ENCODE measurements at regions not wholly inside any gene's neighbourhood (a gene's known extent, or its start where the extent isn't known, plus 50 kb on each side); places are given as distances from the start of the nearest gene placed in this dataset.

DNA sequence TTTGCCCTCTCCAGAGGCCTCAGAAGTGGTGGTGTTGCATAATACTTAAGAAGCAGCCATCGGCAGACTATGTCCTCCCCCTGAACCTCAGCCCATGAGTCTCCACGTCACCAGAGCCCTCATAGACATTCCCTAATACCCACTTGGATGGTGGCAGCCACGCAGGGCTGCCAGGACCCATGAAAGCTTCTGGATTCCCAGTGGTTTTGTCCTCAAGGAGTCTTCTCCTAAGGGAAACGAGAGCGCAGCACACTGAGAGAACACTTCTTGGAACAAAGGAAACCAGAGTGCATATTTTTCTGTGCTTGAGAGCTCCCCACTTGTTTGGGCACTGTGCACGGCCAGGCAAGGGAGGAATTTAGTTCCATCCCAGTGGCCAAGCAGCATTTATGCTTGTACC is 204.1 kb upstream of the DMD start:
- no peaks in the 10 kb centered on the region for H3K4me1 ChIP-seq (ENCODE audit: insufficient read depth, poor library complexity, severe bottlenecking)
- H3K36me3 ChIP-seq (ENCODE audit: low read depth), result no peaks in the 10 kb centered on the region
- DNase-seq (ENCODE audit: low spot score), result no peak
- no peaks in the 10 kb centered on the region for H3K9me3 ChIP-seq (ENCODE audit: severe bottlenecking)
- ATAC-seq (ENCODE audit: low read depth), result no peak
- no peaks in the 10 kb centered on the region for H3K27me3 ChIP-seq (ENCODE audit: insufficient read depth, poor library complexity, severe bottlenecking)
- no peak overlapping the region for H3K4me3 ChIP-seq (ENCODE audit: severe bottlenecking)
- H3K27ac ChIP-seq (ENCODE audit: poor library complexity, severe bottlenecking), result no peak overlapping the region
- TF ChIP-seq, protein P1, sequence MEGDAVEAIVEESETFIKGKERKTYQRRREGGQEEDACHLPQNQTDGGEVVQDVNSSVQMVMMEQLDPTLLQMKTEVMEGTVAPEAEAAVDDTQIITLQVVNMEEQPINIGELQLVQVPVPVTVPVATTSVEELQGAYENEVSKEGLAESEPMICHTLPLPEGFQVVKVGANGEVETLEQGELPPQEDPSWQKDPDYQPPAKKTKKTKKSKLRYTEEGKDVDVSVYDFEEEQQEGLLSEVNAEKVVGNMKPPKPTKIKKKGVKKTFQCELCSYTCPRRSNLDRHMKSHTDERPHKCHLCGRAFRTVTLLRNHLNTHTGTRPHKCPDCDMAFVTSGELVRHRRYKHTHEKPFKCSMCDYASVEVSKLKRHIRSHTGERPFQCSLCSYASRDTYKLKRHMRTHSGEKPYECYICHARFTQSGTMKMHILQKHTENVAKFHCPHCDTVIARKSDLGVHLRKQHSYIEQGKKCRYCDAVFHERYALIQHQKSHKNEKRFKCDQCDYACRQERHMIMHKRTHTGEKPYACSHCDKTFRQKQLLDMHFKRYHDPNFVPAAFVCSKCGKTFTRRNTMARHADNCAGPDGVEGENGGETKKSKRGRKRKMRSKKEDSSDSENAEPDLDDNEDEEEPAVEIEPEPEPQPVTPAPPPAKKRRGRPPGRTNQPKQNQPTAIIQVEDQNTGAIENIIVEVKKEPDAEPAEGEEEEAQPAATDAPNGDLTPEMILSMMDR (IDR thresholded peaks at IDR 0.05; ENCODE audit: poor library complexity, severe bottlenecking), result no peak

DNA sequence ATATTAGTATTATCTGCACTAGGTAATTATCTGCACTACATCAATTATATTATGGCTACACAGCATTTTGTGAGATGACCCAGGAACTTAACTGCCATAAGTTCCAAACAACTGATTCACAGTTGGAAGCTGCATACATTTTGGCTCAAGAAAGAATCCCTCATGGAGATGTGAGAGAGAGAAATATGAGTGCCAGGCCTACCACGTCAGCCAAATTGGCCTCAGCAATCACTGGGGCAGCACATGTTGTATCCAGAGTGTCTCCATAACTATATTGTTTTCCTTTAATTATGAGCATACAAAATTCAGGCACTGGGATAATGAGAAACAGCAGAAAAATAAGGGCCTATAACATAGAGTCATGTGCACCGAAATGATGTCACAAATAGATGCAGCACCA is 174.2 kb upstream of the DMD start:
- Histone ChIP-seq H3K4me3 (ENCODE audit: severe bottlenecking) (no peak overlapping the region), H3K9me3 (ENCODE audit: severe bottlenecking) (no peaks in the 10 kb centered on the region), H3K4me1 (ENCODE audit: insufficient read depth, poor library complexity, severe bottlenecking) (no peaks in the 10 kb centered on the region), H3K36me3 (ENCODE audit: low read depth) (no peaks in the 10 kb centered on the region), H3K27ac (ENCODE audit: poor library complexity, severe bottlenecking) (no peak overlapping the region), H3K27me3 (ENCODE audit: insufficient read depth, poor library complexity, severe bottlenecking) (no peaks in the 10 kb centered on the region)
- ATAC-seq (ENCODE audit: low read depth) (no peak), DNase-seq (ENCODE audit: low spot score) (no peak)
- TF ChIP-seq, protein P1 (IDR thresholded peaks at IDR 0.05; ENCODE audit: poor library complexity, severe bottlenecking), result no peak

DNA sequence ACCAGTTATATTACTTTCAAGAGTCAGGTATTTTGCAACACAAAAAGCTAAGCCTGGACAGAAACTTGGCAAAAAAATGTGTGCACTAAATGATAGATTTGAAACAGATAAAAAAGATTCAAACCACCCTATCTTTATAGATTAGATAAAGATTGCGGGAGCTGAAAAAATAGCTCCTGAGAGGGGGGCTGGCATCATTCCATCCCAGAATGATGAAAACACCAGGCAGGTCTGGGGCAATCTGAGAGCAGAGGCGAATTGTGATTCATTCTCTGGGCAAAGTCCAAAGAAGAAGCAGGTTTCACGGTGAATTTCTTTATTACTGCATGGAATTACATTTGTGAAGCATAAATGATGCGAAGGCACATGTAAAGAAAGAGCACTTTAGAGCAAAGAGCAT is 168.5 kb upstream of the DMD start:
- no peak for DNase-seq (ENCODE audit: low spot score)

DNA sequence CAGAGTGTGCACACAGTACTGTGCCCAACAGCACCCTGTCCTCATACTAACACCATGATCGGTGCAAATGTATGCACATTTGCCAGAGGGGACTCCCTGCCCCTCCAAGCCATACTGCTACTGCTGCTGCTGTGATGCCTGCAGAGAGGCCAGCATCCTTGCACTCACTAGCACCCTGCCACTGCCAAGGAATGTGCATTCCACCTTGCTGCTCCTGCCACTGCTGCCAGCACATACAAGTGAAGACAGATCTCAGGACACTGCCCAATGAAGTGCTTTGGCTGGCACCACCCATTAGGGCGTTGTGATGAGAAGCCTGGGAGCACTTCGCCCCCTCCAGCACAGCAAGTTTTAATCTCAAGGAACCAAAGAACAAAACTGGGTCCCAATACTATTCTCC is 146.3 kb upstream of the DMD start:
- no peaks in the 10 kb centered on the region for H3K36me3 ChIP-seq (ENCODE audit: low read depth)
- no peaks in the 10 kb centered on the region for H3K4me1 ChIP-seq (ENCODE audit: insufficient read depth, poor library complexity, severe bottlenecking)
- TF ChIP-seq, protein P1 (IDR thresholded peaks at IDR 0.05; ENCODE audit: poor library complexity, severe bottlenecking), result no peak
- H3K4me3 ChIP-seq (ENCODE audit: severe bottlenecking), result no peak overlapping the region
- no peak for DNase-seq (ENCODE audit: low spot score)
- no peaks in the 10 kb centered on the region for H3K9me3 ChIP-seq (ENCODE audit: severe bottlenecking)
- no peak overlapping the region for H3K27ac ChIP-seq (ENCODE audit: poor library complexity, severe bottlenecking)
- H3K27me3 ChIP-seq (ENCODE audit: insufficient read depth, poor library complexity, severe bottlenecking), result no peaks in the 10 kb centered on the region
- ATAC-seq (ENCODE audit: low read depth), result no peak

More for the DNA sequence above, 168.5 kb upstream of the DMD start:
- Histone ChIP-seq H3K27me3 (ENCODE audit: insufficient read depth, poor library complexity, severe bottlenecking) (no peaks in the 10 kb centered on the region), H3K27ac (ENCODE audit: poor library complexity, severe bottlenecking) (no peak overlapping the region), H3K4me1 (ENCODE audit: insufficient read depth, poor library complexity, severe bottlenecking) (no peaks in the 10 kb centered on the region), H3K9me3 (ENCODE audit: severe bottlenecking) (no peaks in the 10 kb centered on the region), H3K36me3 (ENCODE audit: low read depth) (no peaks in the 10 kb centered on the region), H3K4me3 (ENCODE audit: severe bottlenecking) (no peak overlapping the region)
- no peak for ATAC-seq (ENCODE audit: low read depth)
- TF ChIP-seq, protein P1 (IDR thresholded peaks at IDR 0.05; ENCODE audit: poor library complexity, severe bottlenecking), result no peak

DNA sequence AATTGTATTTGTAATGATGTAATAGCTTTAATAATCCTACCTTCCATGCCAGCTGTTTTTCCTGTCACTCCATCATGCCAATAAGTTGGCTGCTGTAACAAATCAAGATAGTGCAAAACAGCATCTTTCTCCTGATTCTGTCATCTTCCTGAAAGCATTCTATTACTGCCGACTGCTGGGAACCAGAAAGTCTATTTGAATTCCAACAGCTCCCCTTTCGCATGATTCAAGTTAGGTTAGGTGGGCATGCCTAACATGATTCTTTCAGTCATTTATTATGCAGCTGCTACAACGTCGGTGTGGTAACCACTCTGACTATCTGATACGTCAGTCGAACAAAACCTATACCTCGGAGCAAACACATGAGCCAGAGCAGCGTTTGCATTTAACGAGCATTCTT is 127.9 kb upstream of the DMD start:
- DNase-seq (ENCODE audit: low spot score) (no peak), ATAC-seq (ENCODE audit: low read depth) (peak; percentile 31; the same call in 2 of the 3 replicates)
- H3K4me1 ChIP-seq (ENCODE audit: insufficient read depth, poor library complexity, severe bottlenecking), result no peaks in the 10 kb centered on the region
- no peak overlapping the region for H3K27ac ChIP-seq (ENCODE audit: poor library complexity, severe bottlenecking)
- H3K9me3 ChIP-seq (ENCODE audit: severe bottlenecking), result no peaks in the 10 kb centered on the region
- H3K4me3 ChIP-seq (ENCODE audit: severe bottlenecking), result no peak overlapping the region
- H3K36me3 ChIP-seq (ENCODE audit: low read depth), result no peaks in the 10 kb centered on the region
- TF ChIP-seq, protein P1 (IDR thresholded peaks at IDR 0.05; ENCODE audit: poor library complexity, severe bottlenecking), result peak; percentile 5
- H3K27me3 ChIP-seq (ENCODE audit: insufficient read depth, poor library complexity, severe bottlenecking), result no peaks in the 10 kb centered on the region
